ENCODE measurements at regions not wholly inside any gene's neighbourhood (a gene's known extent, or its start where the extent isn't known, plus 50 kb on each side); places are given as distances from the start of the nearest gene placed in this dataset.

- no peaks in the 10 kb centered on the region for H3K27me3 ChIP-seq
- intact Hi-C loops (cut with DNase I; ENCODE audit: low total_unique reads), result no loop called here
- H3K9me3 ChIP-seq, result no peaks in the 10 kb centered on the region
- in situ Hi-C loops (cut with MboI; ENCODE audit: low pct_ligation_motif_present in 1 of 4, low pct_unique_long_range_greater_than_20kb in 1 of 4, low sequenced_read_pairs in 3 of 4), result no loop called here
- no peaks in the 10 kb centered on the region for H3K36me3 ChIP-seq
- no peak for DNase-seq
- no peaks in the 10 kb centered on the region for H3K4me1 ChIP-seq
- TF ChIP-seq EP300 (IDR thresholded peaks at IDR 0.05; ENCODE audit: low read depth), result no peak
- no peak for TF ChIP-seq POLR2AphosphoS5 (IDR thresholded peaks at IDR 0.05)
- no peak for TF ChIP-seq POLR2A (IDR thresholded peaks at IDR 0.05)
- TF ChIP-seq CTCF (IDR thresholded peaks at IDR 0.05), result no peak
- H3K27ac ChIP-seq, result no peak overlapping the region
- H3K4me3 ChIP-seq, result no peak overlapping the region
- 58 to 60% methylated on average over 3 of the region's 3 CpGs for WGBS, 2 donors (ENCODE audit: low coverage in 1 of 2)
Measured at GRCh38 chr15:93894438-93895036, 336.8 kb upstream of the MCTP2 start.

DNA sequence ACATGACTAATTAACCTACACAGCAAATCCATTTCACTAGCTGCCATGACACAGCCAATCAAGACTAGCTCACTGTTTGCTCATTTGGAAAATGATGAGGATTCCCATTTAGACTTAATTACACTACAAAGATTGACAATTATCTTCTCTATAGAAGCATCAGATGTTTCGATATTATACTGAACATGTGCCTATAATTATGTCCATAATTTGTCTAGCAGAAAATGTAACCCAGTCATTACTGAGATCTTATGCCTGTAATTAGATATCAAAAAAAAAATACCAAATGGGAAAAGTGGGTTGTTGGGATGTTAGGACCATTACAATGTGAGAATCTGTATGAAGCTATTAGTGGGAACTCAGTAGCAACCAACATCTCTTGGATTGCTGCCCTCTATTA lies 344.2 kb upstream of the MCTP2 start:
- WGBS, 2 donors (ENCODE audit: low coverage in 1 of 2), result 86 to 90% methylated on average over 1 of the region's 1 CpG
- no peaks in the 10 kb centered on the region for H3K4me1 ChIP-seq
- TF ChIP-seq POLR2AphosphoS5 (IDR thresholded peaks at IDR 0.05), result no peak
- TF ChIP-seq CTCF (IDR thresholded peaks at IDR 0.05), result no peak
- no peak for TF ChIP-seq POLR2A (IDR thresholded peaks at IDR 0.05)
- no peak for TF ChIP-seq EP300 (IDR thresholded peaks at IDR 0.05; ENCODE audit: low read depth)
- H3K9me3 ChIP-seq, result no peaks in the 10 kb centered on the region
- no peak for DNase-seq
- H3K27ac ChIP-seq, result no peak overlapping the region
- no peak overlapping the region for H3K4me3 ChIP-seq
- in situ Hi-C loops (cut with MboI; ENCODE audit: low pct_ligation_motif_present in 1 of 4, low pct_unique_long_range_greater_than_20kb in 1 of 4, low sequenced_read_pairs in 3 of 4), result no loop called here
- no peaks in the 10 kb centered on the region for H3K27me3 ChIP-seq
- no peaks in the 10 kb centered on the region for H3K36me3 ChIP-seq
- intact Hi-C loops (cut with DNase I; ENCODE audit: low total_unique reads), result no loop called here

DNA sequence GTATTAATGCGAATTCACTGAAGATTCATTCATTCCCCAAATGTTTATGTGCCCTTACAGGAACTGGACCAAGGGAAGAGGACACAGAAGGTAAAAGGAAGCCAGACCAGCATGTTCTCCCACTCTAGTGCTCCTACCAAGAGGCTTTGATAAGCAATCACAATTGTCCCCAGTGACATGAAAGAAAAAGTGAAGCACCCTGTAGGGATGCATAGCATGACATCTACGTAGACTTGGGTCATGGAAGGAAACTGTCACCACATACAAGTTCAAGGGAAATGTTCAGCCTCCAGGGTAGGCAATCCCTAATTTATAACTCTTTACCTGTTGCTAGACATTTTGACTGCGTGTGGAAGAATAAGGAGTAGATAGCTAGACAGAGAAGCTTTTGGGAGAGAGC lies 348.6 kb upstream of the MCTP2 start:
- H3K4me1 ChIP-seq, result no peaks in the 10 kb centered on the region
- DNase-seq, result no peak
- intact Hi-C loops (cut with DNase I; ENCODE audit: low total_unique reads), result no loop called here
- in situ Hi-C loops (cut with MboI; ENCODE audit: low pct_ligation_motif_present in 1 of 4, low pct_unique_long_range_greater_than_20kb in 1 of 4, low sequenced_read_pairs in 3 of 4), result no loop called here
- H3K36me3 ChIP-seq, result no peaks in the 10 kb centered on the region
- no peak overlapping the region for H3K27ac ChIP-seq
- WGBS, 2 donors (ENCODE audit: low coverage in 1 of 2), result 83 to 94% methylated on average over 2 to 3 of the region's 3 CpGs
- TF ChIP-seq POLR2AphosphoS5 (IDR thresholded peaks at IDR 0.05) (no peak), EP300 (IDR thresholded peaks at IDR 0.05; ENCODE audit: low read depth) (no peak), CTCF (IDR thresholded peaks at IDR 0.05) (no peak), POLR2A (IDR thresholded peaks at IDR 0.05) (no peak)
- no peak overlapping the region for H3K4me3 ChIP-seq
- no peaks in the 10 kb centered on the region for H3K9me3 ChIP-seq
- H3K27me3 ChIP-seq, result no peaks in the 10 kb centered on the region

GRCh38 chr15:93882141-93882540 lies 349.2 kb upstream of the MCTP2 start:
- intact Hi-C loops (cut with DNase I; ENCODE audit: low total_unique reads), result no loop called here
- no peak for DNase-seq
- Histone ChIP-seq H3K36me3 (no peaks in the 10 kb centered on the region), H3K27ac (no peak overlapping the region), H3K9me3 (no peaks in the 10 kb centered on the region), H3K4me3 (no peak overlapping the region), H3K4me1 (no peaks in the 10 kb centered on the region), H3K27me3 (no peaks in the 10 kb centered on the region)
- TF ChIP-seq CTCF (IDR thresholded peaks at IDR 0.05) (no peak), POLR2A (IDR thresholded peaks at IDR 0.05) (no peak), POLR2AphosphoS5 (IDR thresholded peaks at IDR 0.05) (no peak), EP300 (IDR thresholded peaks at IDR 0.05; ENCODE audit: low read depth) (no peak)
- 67 to 80% methylated on average over 1 of the region's 1 CpG for WGBS, 2 donors (ENCODE audit: low coverage in 1 of 2)
- in situ Hi-C loops (cut with MboI; ENCODE audit: low pct_ligation_motif_present in 1 of 4, low pct_unique_long_range_greater_than_20kb in 1 of 4, low sequenced_read_pairs in 3 of 4), result no loop called here
